ENCODE measurements at regions not wholly inside any gene's neighbourhood (a gene's known extent, or its start where the extent isn't known, plus 50 kb on each side); places are given as distances from the start of the nearest gene placed in this dataset.
"Not testable (repeated sequence)": the region's sequence is repeated elsewhere in the genome, so short reads cannot be mapped to it uniquely, and the experiment has no call there.

DNA sequence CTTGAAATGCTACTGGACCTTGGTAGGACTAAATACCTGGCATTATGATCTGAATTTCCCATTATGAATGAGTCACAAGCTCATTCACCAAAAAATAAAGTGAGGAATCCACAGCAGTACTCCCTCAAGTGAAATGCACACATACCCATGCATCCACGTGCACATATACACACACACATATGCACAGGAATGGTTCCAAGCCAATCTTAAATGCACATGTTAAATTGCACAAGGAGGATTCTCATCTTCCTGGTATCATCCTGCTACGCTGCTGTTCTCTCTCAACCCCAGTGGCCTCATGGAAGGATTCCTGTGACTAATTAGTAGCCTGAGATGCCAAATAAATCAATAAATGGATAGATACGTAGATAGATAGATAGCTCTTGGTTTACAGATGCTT, 132.1 kb upstream of the KLF12 start:
- no peak for DNase-seq

DNA sequence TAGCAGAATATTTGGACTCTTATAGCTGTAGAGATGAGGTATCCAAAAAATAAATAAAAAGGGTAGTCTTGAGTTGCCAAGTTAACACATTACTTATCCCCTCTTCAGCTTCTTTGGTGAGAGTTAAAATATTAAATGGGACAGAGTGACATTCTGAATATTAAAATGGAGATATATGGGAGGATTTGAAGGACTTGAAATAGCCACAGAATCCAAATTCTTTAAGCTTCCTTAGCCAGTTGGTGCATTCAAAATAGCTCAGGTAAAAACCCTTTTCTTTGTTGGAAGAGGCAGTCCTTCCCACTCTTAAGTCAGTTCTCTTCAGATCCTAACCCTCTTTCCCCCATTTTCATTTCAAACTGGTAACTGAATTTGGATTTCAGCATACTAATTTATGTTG, 130.1 kb upstream of the KLF12 start:
- no peak for DNase-seq

DNA sequence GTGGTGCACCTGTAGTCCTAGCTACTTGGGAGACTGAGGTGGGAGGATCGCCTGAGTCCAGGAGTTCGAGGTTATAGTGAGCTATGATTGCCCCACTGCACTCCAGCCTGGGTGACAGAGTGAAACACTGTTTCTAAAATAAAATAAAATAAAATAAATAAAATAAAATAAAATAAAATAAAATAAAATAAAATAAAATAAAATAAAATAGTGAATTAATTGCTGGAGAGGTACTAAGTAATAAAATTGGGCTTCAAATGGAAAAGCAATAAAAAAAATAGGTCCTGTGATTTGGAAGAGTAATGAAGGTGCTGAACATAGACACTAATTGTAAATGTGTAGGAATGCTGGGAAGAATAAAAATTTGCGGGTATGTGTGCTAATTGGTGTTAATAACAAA, 126.2 kb upstream of the KLF12 start:
- DNase-seq = not testable (repeated sequence)

DNA sequence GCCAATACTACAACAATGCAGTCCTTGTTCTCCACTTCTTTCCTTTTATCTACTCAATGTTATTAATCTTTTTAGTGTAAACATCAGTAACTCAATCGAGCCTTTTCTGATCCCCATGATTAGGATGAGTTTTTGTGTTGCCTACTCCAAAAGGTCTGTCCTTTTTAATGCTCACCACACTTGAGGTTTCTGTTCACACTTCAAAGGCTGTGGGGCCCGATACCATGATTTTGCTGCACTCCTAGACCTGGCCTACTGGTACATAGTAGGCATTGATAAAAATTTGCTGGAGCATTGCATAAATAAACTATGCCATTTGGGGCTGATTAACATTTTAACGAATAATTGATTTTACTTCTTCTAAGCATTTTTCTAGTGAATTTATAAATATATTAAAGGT, 125.4 kb upstream of the KLF12 start:
- no peak for DNase-seq

DNA sequence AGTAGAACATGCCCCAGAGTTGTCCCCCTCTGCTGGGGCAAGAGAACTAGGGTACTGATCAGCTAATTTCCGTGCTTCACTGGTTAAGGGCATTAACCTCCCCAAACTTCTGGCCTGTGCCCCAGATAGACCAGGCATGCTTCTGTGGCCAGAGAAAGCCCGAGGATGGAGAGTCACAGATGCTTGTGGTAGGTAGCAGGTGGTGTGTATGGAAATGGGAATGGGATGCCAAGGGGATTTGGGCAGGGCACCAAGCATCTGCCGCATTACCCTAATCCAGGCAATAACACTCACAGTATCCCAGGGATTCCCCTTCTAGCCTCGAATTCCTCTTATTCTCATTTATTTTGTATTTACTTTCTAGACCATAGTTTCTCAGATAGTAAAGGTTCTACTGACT, 124.8 kb upstream of the KLF12 start:
- DNase-seq = no peak

DNA sequence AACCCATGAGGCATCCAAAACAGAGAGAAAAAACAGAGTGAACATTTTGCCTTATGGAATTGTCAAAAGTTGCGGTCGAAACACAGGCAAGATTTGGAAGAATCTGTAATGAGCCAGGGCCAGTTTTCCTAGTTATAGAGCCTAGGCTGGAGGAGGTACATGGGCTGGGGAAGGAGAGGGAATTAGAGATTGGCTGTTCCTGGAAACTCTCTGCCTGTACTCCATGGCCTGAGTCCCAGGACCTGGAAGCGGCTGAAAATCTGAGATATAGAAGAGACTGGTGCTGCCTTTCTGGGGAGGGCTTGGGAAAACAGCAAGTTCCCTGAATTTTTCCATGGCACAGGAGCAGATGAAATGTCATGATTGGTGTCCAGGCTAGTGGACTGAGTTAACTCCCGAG, 122.8 kb upstream of the KLF12 start:
- DNase-seq = peak; percentile 64

DNA sequence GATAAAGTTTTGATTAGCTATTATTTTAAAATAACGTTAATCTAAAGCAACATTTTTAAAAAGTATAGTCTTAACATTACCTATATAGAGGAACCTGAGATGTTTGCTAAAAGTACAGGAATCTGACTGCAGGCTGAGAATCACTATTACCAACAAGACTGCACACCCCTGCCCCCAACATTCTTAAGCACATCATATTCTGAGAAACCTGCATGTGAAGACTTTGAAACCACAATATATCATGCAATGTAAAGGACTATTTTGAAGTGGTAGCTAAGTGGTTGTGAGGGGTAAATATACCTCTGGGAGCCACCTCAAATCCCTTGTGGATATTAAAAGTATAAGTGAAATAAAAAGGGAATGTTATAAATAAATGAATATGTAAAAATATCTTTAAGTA, 119.0 kb upstream of the KLF12 start:
- DNase-seq = no peak

DNA sequence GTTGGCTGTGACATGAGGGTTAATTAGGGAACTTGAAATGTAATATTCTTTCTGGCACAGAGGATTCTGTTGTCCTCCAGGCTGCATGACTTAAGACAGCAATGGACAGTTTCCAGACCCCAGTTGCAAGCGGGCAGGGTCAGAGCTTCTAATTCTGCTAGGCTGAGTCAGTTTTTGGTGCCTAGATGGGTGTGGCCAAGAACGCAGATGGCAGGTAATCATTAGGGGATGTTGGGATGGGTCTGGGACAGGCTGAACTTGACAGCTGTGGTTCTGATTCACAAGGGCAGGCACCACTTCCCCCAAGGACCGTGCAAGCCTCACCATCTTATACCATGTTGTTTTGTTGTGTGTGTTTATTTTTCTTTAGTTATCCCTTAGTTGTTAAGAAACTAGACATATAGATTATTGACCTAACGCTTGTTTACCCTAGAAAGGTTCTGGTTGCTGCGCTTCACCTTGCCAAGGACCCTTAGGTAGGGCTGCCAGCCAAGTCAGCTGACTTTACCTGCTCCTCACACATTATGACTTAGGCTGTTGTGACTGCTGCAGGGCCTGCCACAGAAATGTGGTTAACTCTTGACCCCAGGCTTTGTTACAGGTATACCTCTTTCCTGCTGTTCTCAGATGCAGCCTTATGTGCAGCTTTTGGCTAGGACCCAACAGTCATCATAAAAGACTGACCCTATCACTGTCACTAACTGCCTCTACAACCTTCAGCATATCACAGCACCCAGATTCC, 117.7 kb upstream of the KLF12 start:
- DNase-seq = no peak

DNA sequence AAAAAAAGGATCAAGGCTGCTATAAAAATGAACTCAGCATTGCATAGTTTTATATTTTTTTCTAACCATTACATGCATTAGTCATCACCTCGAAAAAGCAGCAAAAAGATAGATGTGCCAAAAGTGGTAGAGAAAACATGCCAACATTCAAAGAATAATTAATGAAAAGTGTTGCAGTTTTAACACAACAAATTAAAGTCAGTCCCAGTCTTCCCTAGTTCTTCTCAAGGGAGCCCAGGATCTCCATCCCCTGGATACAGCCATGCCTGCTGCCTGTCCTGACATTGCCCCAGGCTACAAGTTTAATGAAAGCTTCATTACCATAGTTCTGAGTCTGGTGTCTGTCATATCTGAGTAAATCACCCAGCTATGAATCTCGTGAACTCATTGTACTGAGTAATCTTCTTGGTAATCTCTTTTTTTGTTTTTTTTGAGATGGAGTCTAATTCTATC, 116.6 kb upstream of the KLF12 start:
- DNase-seq = no peak

DNA sequence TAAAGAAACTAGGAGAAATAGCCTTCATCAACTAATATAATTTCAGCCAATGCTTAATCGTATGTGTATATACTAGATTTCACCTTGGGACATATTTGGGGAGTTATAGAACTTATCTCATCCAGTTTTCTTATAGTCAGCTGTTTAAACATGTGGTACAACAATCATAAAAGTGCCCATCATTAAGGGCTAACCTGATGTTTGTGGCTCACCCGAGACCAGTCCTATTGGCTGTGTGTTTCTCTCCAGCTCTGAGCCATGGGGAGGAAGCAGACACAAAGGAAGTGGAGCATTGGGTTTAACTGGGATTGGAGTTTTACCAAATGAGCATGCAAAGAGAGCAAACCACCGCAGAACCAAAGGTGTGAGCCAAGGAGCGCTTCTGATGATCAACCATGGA, 114.3 kb upstream of the KLF12 start:
- DNase-seq = no peak

DNA sequence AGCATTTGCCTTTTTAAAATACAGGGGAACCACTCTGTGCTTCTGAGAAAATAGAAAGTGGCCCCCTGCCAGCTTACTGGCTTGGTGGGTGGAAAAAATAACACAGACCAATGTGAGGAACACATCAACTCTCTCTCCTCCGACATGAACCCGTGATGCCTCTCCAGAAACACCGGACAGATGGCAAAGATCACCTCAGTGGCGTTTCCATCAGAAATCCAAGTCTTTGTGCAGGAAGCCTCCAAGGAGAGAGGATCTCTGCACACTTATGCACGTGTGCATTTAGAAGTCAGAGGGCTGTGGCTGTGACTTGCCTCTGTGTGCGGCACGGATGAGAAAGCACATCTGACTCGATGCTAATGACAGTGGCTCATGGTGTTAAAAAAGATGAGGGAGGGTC, 112.3 kb upstream of the KLF12 start:
- peak; percentile 87 for DNase-seq

DNA sequence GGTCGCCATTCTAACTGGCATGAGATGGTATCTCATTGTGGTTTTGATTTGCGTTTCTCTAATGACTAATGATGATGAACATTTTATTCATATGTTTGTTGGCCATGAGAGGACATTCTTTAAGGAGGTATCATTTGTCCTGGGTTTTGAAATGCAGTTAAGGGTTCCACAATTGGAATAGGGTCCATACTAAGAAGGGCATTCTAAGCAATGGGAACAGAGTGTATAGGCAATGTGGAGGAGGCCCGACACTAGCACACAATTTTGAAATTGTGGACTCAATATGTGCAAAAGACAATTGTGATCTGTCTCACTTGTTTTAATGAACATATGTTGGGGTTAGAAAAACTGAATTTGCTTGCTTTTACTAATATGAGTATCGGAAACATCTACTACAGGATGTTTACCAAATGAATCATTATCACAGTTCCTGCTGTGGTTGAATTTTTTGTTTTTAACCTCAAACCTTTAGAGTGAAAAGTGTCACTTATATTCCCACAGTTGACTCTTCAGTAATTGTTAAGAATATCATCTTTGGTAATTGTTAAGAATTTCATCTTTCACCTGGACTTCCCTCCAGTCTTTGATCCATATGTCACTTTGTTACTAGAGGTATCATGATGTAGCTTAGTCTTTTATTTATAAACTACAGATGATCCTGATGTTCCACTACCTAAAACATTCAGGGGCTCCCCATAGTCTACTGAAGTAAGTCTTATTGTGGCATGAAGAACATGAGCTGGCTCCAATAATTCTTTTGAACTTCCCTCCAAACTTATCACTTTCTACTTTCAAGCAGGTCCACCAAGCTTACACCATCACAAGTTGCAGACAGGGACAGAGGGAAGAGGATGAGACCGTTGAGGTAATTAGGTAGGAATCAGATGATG, 109.7 kb upstream of the KLF12 start:
- DNase-seq = no peak

DNA sequence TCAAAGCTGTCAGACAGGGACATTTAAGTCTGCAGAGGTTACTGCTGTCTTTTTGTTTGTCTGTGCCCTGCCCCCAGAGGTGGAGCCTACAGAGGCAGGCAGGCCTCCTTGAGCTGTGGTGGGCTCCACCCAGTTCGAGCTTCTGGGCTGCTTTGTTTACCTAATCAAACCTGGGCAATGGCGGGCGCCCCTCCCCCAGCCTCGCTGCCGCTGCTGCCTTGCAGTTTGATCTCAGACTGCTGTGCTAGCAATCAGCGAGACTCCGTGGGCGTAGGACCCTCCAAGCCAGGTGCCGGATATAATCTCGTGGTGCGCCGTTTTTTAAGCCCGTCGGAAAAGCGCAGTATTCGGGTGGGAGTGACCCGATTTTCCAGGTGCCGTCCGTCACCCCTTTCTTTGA, 107.1 kb upstream of the KLF12 start:
- not testable (repeated sequence) for DNase-seq

DNA sequence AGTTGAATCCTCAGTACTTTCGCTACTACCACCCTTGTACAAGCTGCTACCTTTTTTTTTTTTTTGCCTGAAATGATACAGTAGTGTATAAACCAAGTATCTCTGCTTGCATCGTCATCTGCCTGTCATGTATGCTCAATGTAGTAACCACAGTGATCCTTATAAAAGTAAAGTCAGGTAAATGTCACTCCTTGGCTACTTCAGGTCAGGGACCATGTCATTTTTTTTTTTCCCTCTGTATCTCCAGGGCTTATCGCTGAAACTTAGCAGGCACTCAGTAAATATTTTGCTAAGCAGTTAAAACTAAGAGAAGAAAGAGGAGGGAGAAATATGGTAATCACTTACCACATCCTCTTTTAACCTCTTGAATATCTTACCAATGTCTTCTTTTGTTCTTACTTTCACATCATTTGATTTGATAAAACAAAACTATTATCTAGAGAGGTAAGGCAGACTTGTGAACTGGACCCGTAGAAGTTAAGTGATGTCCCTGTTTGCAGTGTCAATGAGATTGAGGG, 96.8 kb upstream of the KLF12 start:
- DNase-seq = no peak

DNA sequence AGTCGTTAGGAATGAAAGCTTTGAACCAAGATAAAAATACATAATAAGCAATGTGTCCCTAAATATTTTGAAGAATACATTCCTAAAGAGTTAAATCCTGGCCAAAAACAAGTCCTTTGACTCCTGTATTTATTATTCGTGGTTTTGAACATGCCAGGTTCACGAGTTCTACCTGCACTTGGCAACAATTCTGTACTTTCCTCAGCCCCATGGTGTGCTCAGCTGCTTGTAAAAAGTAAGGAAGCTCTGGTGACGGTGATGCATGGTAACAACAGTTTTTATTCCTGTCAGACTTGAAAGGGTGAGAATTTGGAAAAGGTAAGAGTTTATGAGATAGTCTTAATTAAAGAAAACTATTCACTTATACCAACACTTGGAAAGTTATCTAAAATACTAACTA, 95.0 kb upstream of the KLF12 start:
- DNase-seq = no peak

DNA sequence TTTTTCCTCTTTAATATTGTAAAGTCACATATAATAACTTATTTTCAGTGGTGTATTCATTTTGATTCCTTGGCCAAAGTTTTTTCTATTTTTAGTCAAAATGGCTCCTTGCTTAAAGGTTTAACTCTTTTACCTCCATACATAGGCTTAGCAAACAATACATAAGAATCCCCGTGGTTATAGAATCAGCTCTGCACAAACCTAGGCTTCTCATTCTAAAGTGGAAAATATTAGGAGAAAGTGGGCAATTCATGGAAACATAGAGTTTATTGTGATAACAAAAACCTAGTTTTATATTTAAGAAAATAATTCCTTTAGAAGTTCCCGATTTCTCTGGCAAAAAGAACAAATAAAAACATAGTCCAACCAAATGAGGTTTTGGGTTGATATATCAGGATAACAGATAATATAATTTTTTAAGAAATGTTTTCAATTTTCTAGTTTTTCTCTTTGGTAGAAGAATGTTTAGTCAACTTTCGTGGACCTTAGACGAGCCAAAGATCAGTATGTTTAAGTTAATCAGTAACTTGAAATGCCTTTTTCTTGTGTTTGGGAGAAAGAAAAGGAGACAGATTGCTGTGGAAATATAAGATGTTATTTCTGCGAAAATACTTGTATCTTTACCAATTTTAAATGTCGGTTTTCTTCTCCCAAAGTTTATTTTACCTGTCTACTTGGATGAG, 93.4 kb upstream of the KLF12 start:
- no peak for DNase-seq

DNA sequence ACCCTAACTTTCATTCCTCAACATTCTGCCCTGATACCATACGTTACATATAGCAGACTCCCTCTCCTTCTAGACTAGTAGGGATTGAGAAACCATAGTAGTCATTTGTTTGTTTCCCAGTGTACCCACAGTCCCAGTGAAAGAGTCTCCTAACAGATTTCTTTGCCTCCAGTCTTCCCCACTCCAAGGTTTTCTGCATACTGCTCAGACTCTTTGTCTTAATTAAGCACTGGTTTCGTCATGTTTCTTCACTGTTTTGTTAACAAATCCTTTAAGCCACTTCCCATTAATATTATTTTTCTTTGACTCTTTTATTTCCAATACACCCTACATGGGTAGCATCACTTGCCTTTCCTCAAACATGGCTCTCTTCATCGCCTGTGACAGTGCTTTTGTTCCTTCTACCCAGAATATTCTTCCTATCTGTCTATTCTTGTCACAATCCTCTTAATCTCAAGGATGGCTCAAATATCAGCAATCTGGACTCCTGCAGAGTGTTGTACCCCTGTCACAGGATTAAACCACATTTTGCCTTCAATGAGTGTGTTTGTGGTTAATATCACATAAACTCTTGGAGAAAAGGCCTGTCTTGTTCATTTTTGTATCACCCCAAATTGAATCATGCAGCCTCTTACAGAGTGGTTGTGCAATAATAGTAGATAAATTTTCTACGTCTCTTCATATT, 92.7 kb upstream of the KLF12 start:
- no peak for DNase-seq

DNA sequence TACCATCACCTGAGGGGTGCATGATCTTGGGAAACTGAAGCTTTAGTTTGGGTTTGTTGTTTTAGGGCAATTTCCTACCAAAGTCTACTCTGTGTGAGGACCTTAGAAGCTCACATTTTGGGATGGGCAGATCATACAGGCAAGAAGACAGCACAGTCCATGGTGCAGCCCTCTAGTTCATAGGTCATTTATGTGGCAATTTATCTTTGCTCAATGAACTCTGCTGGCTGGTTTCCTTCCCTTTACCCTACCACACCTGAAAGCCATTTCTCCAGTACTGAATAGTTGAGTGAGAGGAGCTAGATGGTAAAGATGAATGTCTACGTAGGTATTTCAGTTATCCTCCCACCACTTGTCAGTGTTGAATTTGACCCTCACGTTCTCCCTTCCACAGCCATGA, 87.5 kb upstream of the KLF12 start:
- DNase-seq = no peak

DNA sequence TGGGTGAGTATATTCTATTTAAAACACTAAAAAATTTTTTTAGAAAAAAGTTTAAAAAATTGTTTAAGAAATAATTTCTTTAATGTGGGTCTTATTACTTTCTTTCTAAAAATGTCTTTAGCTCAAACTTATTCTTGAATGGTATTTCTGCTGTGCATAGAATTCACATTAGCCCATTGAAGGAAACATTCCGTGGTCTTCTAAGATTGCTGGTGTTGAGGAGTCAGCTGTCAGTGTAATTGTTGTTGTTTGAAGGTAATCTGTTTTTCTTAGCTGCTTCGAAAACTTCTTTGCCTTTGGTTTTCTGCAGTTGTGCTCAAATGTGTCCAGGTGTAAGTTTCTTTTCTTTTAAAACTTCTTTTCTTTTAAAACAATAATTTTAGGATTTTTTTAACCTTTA, 85.4 kb upstream of the KLF12 start:
- no peak for DNase-seq

DNA sequence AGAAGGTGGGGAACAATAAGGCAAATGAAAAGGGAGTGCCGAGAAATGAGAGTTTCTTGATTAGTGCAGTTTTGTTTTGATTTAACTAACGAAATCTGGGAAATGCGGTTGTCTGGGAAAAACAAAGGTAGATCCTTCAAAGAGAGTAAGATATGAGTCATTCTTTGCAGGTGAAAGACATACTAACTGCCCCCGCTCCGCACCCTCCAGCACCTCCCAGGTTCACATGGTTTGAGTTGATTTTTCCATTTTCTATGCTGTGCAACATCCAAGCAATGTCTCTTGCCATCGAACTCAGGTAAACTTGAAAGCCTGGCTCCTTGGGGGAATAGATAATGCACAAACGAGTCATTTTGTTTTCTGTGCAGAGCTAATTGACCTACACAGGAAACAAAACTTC, 84.1 kb upstream of the KLF12 start:
- no peak for DNase-seq

DNA sequence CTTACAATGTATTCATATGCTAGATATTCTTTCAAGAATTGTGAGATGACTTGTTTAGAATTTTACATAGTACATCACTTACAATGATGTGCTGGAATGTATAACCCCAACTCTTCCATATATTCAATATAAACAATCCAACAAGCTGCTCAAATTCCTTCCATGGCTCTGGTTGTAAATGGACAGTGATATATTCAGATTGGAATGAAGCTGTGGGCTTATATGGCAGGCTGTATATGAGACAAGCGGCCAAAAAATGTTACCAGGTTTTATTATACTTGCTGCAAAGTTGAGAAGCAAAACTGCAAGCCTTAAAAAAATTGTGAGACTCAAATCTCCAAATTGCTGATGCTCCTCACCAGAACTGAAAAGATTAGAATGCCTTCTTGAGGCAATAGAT, 83.6 kb upstream of the KLF12 start:
- DNase-seq = no peak

DNA sequence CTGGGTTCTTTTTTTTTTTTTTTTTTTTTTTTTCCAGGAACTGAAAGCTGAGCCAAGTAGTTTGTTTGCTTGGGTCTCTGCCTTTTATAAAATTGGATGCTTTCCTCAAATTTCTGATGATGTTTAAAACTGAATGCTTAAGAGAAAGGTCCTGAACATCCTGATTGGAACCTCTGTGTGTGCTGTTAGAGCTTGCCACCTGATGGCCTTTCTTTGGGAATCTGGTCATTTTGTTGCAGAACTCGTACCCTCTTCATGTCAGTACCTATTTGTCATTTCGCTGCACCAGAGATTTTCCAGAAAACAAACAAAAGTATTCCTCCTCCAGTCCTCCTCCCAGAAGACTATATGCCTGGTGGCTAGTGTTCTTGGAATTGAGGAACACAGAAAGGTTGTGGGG, 81.2 kb upstream of the KLF12 start:
- no peak for DNase-seq

DNA sequence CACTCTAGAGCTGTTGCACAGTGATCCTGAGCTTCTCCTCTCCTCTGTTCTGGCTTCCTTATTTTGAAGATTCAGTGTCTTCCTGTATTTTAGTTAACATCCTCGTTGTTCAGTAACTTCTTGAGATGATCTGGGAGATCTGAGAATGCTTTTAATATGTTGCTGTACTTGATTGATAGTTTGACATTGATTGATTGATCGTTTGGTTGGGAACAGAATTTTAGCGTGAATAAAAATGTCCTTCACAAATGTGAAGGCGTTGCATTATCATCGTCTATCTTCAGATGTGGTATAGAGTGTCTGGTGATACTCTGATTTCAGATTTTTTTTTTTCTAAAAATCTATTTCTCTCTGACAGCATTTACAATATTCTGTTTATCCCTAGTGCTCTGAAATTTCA, 80.1 kb upstream of the KLF12 start:
- DNase-seq = no peak
